Endodermal cell (in vitro differentiated cells): ENCODE measurements at regions not wholly inside any gene's neighbourhood (a gene's known extent, or its start where the extent isn't known, plus 50 kb on each side); places are given as distances from the start of the nearest gene placed in this dataset.

Source experiments
- DNase-seq: peaks from one replicate; pipeline ENCODE4 v3.0.0-alpha.2; 2017
- H3K27ac ChIP-seq: 2 replicates; pipeline ENCODE4 v1.5.1; 2013; ENCODE audit warnings: mild to moderate bottlenecking, low read depth, low read length, moderate library complexity
- H3K27me3 ChIP-seq: 2 replicates; pipeline ENCODE4 v1.6.1; 2013; ENCODE audit warnings: mild to moderate bottlenecking, low read length, moderate library complexity; ENCODE audit not compliant: insufficient read depth, control insufficient read depth, poor library complexity, severe bottlenecking
- H3K36me3 ChIP-seq: 2 replicates; pipeline ENCODE4 v1.7.0; 2013; ENCODE audit warnings: mild to moderate bottlenecking, low read length, moderate library complexity; ENCODE audit not compliant: control insufficient read depth, insufficient read depth
- H3K4me1 ChIP-seq: one replicate; pipeline ENCODE4 v1.7.0; 2013; ENCODE audit warnings: low read length; ENCODE audit not compliant: control insufficient read depth, insufficient read depth
- H3K4me3 ChIP-seq: 2 replicates; pipeline ENCODE4 v1.5.1; 2013; ENCODE audit warnings: mild to moderate bottlenecking, low read length, moderate library complexity
- H3K9ac ChIP-seq: 2 replicates; pipeline ENCODE4 v1.6.1; 2013; ENCODE audit warnings: mild to moderate bottlenecking, low read length, moderate library complexity; ENCODE audit not compliant: poor library complexity, severe bottlenecking; ENCODE audit errors: extremely low read depth
- H3K9me3 ChIP-seq: 2 replicates; pipeline ENCODE4 v1.6.1; 2013; ENCODE audit warnings: mild to moderate bottlenecking, low read length, moderate library complexity; ENCODE audit not compliant: control insufficient read depth
- H3K27ac Mint-ChIP-seq: 2 replicates; pipeline ENCODE4 v1.8.0; 2020; ENCODE audit warnings: mixed read lengths
- H3K27me3 Mint-ChIP-seq: 2 replicates; pipeline ENCODE4 v1.8.0; 2021; ENCODE audit warnings: mild to moderate bottlenecking, mixed read lengths; ENCODE audit not compliant: insufficient read depth
- H3K36me3 Mint-ChIP-seq: 2 replicates; pipeline ENCODE4 v1.8.0; 2020; ENCODE audit warnings: low read depth, mixed read lengths
- H3K4me1 Mint-ChIP-seq: 2 replicates; pipeline ENCODE4 v1.8.0; 2020; ENCODE audit warnings: mixed read lengths
- H3K4me3 Mint-ChIP-seq: 2 replicates; pipeline ENCODE4 v1.8.0; 2020; ENCODE audit warnings: mild to moderate bottlenecking, moderate library complexity, mixed read lengths
- H3K9me3 Mint-ChIP-seq: 2 replicates; pipeline ENCODE4 v1.8.0; 2020; ENCODE audit warnings: mild to moderate bottlenecking, mixed read lengths
- CTCF ChIP-seq: fragments of 200-600 bp; sonication (generic); conservative IDR thresholded peaks from 2 replicates; pipeline ENCODE4 v1.5.0; 2021; ENCODE audit warnings: antibody characterized with exemption, mild to moderate bottlenecking
- WGBS, 2 experiments: methylation state at CpG; one replicate each; pipeline versions ENCODE4 v1.1.5 to v1.1.7; 2013; ENCODE audit warnings: missing lambda C conversion rate in 2 of 2, mixed read lengths in 1 of 2; ENCODE audit not compliant: insufficient coverage in 1 of 2, insufficient read length in 1 of 2; 5-methylcytosine and 5-hydroxymethylcytosine counted together

- Histone ChIP-seq H3K36me3 (no peaks in the 10 kb centered on the region), H3K4me3 (no peak overlapping the region), H3K27ac (peak overlapping the region; percentile 77), H3K9me3 (no peaks in the 10 kb centered on the region), H3K4me1 (no peaks in the 10 kb centered on the region), H3K9ac (no peak overlapping the region), H3K27me3 (no peaks in the 10 kb centered on the region)
- 84 to 89% methylated on average over 6 to 8 of the region's 9 CpGs for WGBS, 2 experiments
- H3K27ac Mint-ChIP-seq: no peak overlapping the region
- H3K4me3 Mint-ChIP-seq: no peak overlapping the region
- H3K36me3 Mint-ChIP-seq: no peaks in the 10 kb centered on the region
- H3K9me3 Mint-ChIP-seq: peaks cover 17% of the 10 kb centered on the region
- H3K4me1 Mint-ChIP-seq: peaks cover 2% of the 10 kb centered on the region
- no peak for DNase-seq
- no peak for TF ChIP-seq CTCF
- no peaks in the 10 kb centered on the region for H3K27me3 Mint-ChIP-seq
Observed at GRCh38 chr20:12305188-12305950, 387.7 kb downstream of the BTBD3 start.

GRCh38 chr20:12306107-12306506 lies 388.4 kb downstream of the BTBD3 start:
- Mint-ChIP-seq H3K4me3 (no peak overlapping the region), H3K27ac (no peak overlapping the region), H3K9me3 (peaks cover 17% of the 10 kb centered on the region), H3K4me1 (peaks cover 2% of the 10 kb centered on the region), H3K27me3 (no peaks in the 10 kb centered on the region), H3K36me3 (no peaks in the 10 kb centered on the region)
- TF ChIP-seq CTCF: no peak
- DNase-seq: no peak
- Histone ChIP-seq H3K4me1 (no peaks in the 10 kb centered on the region), H3K27me3 (no peaks in the 10 kb centered on the region), H3K36me3 (no peaks in the 10 kb centered on the region), H3K4me3 (no peak overlapping the region), H3K27ac (peak overlapping the region; percentile 77), H3K9me3 (no peaks in the 10 kb centered on the region), H3K9ac (no peak overlapping the region)
- WGBS, 2 experiments: 86 to 100% methylated on average over 1 to 2 of the region's 2 CpGs

- H3K27ac Mint-ChIP-seq: no peak overlapping the region
- Histone ChIP-seq H3K4me3 (no peak overlapping the region), H3K36me3 (no peaks in the 10 kb centered on the region), H3K27me3 (no peaks in the 10 kb centered on the region), H3K4me1 (no peaks in the 10 kb centered on the region), H3K27ac (no peak overlapping the region), H3K9me3 (no peaks in the 10 kb centered on the region), H3K9ac (no peak overlapping the region)
- no peaks in the 10 kb centered on the region for H3K36me3 Mint-ChIP-seq
- no peaks in the 10 kb centered on the region for H3K9me3 Mint-ChIP-seq
- WGBS, 2 experiments: 82 to 94% methylated on average over 4 to 6 of the region's 6 CpGs
- TF ChIP-seq CTCF: no peak
- no peak for DNase-seq
- no peak overlapping the region for H3K4me3 Mint-ChIP-seq
- no peaks in the 10 kb centered on the region for H3K27me3 Mint-ChIP-seq
- H3K4me1 Mint-ChIP-seq: peaks cover 9% of the 10 kb centered on the region
Observed at GRCh38 chr20:12311094-12311865, 393.6 kb downstream of the BTBD3 start.
